ENCODE measurements at regions not wholly inside any gene's neighbourhood (a gene's known extent, or its start where the extent isn't known, plus 50 kb on each side); places are given as distances from the start of the nearest gene placed in this dataset.

DNA sequence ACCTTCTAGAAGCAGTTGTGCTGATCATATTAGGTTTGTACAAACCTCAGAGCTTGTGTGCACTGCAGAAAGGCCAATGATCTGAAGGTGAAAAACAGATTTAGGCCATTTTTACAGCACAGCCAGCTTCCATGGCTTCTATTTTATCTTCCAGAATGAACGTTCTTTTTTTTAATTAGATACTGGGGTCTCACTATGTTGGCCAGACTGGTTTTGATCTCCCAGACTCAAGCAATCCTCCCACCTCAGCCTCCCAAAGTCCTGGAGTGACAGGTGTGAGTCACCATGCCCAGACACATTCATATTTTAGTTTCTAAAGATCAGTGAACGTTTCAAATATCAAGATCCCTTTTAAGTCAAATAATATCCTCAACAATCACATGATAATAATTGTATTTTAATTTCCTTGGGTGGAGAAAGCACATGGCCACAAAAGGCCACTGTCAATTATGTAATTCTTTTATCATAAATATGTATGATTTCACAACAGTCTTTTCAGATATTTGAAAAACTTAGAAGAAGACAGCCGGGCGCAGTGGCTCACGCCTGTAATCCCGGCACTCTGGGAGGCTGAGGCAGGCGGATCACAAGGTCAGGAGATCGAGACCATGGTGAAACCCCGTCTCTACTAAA, 326.7 kb upstream of the JARID2 start:
- Histone ChIP-seq H3K36me3 (ENCODE audit: insufficient read depth, low read length) (no peaks in the 10 kb centered on the region), H3K27me3 (ENCODE audit: insufficient read depth, low read length) (no peaks in the 10 kb centered on the region), H3K4me3 (ENCODE audit: insufficient read depth, low read length) (no peak overlapping the region), H3K27ac (ENCODE audit: low read depth, low read length) (no peak overlapping the region), H3K9me3 (ENCODE audit: low read depth, low read length) (no peaks in the 10 kb centered on the region), H3K79me2 (ENCODE audit: insufficient read depth, low read length) (no peaks in the 10 kb centered on the region), H4K20me1 (ENCODE audit: insufficient read depth, low read length) (no peaks in the 10 kb centered on the region), H3K4me1 (ENCODE audit: insufficient read depth, low read length) (no peaks in the 10 kb centered on the region), H2AFZ (ENCODE audit: low read length) (no peak overlapping the region), H3K4me2 (ENCODE audit: insufficient read depth, low read length) (no peak overlapping the region)
- TF ChIP-seq, protein P1, sequence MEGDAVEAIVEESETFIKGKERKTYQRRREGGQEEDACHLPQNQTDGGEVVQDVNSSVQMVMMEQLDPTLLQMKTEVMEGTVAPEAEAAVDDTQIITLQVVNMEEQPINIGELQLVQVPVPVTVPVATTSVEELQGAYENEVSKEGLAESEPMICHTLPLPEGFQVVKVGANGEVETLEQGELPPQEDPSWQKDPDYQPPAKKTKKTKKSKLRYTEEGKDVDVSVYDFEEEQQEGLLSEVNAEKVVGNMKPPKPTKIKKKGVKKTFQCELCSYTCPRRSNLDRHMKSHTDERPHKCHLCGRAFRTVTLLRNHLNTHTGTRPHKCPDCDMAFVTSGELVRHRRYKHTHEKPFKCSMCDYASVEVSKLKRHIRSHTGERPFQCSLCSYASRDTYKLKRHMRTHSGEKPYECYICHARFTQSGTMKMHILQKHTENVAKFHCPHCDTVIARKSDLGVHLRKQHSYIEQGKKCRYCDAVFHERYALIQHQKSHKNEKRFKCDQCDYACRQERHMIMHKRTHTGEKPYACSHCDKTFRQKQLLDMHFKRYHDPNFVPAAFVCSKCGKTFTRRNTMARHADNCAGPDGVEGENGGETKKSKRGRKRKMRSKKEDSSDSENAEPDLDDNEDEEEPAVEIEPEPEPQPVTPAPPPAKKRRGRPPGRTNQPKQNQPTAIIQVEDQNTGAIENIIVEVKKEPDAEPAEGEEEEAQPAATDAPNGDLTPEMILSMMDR (IDR thresholded peaks at IDR 0.05; ENCODE audit: extremely low read depth, low read depth, low read length): no peak
- no peak for DNase-seq (ENCODE audit: insufficient read length, low spot score, missing footprints)

DNA sequence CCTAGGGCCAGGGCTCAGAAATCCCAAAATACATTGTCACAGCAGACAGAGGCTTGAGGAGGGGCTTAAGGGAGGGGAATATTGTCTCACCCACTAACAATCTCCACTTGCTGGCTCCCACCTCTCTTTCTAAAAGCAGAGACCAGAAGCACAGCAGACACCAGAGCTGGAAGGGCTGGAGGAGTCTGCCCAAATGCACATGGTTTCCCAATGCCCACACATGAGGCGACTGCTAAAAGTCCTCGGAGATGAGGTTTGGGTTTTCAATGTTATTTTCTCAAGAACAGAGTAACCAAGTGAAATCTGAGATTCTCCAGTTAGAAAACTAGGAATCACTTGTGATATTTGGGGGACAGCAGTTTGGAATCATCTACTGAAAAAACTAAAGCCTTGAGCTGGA, 325.6 kb upstream of the JARID2 start:
- Histone ChIP-seq H3K79me2 (ENCODE audit: insufficient read depth, low read length) (no peaks in the 10 kb centered on the region), H2AFZ (ENCODE audit: low read length) (no peak overlapping the region), H3K4me2 (ENCODE audit: insufficient read depth, low read length) (no peak overlapping the region), H3K4me3 (ENCODE audit: insufficient read depth, low read length) (no peak overlapping the region), H3K27me3 (ENCODE audit: insufficient read depth, low read length) (no peaks in the 10 kb centered on the region), H3K27ac (ENCODE audit: low read depth, low read length) (no peak overlapping the region), H3K36me3 (ENCODE audit: insufficient read depth, low read length) (no peaks in the 10 kb centered on the region), H3K4me1 (ENCODE audit: insufficient read depth, low read length) (peaks cover 3% of the 10 kb centered on the region), H4K20me1 (ENCODE audit: insufficient read depth, low read length) (no peaks in the 10 kb centered on the region), H3K9me3 (ENCODE audit: low read depth, low read length) (no peaks in the 10 kb centered on the region)
- TF ChIP-seq, protein P1 (IDR thresholded peaks at IDR 0.05; ENCODE audit: extremely low read depth, low read depth, low read length): no peak
- DNase-seq (ENCODE audit: insufficient read length, low spot score, missing footprints): no peak

DNA sequence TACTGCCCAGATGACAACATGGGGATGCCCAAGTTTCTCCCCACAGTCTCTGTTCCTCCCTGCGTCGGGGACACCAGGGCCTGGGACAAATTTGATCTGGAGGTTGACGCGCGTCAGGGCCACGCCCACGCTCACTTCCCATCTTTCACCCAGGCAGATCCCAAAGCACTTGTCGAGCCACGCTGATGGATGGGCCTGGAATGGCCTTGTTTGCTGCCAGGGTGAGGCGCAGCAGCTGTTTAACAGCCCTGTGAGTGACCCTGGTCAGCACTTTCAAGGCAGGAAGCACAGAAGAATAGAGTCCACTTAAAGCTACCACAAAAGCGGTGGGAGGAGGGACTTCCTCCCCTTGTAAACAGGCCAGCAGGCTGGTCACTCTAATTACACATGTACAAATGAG, 324.7 kb upstream of the JARID2 start:
- no peaks in the 10 kb centered on the region for H3K79me2 ChIP-seq (ENCODE audit: insufficient read depth, low read length)
- no peak overlapping the region for H3K4me3 ChIP-seq (ENCODE audit: insufficient read depth, low read length)
- peaks cover 5% of the 10 kb centered on the region for H3K4me1 ChIP-seq (ENCODE audit: insufficient read depth, low read length)
- H3K9me3 ChIP-seq (ENCODE audit: low read depth, low read length): no peaks in the 10 kb centered on the region
- H3K27ac ChIP-seq (ENCODE audit: low read depth, low read length): no peak overlapping the region
- DNase-seq (ENCODE audit: insufficient read length, low spot score, missing footprints): no peak
- no peak overlapping the region for H3K4me2 ChIP-seq (ENCODE audit: insufficient read depth, low read length)
- no peaks in the 10 kb centered on the region for H3K36me3 ChIP-seq (ENCODE audit: insufficient read depth, low read length)
- H2AFZ ChIP-seq (ENCODE audit: low read length): no peak overlapping the region
- TF ChIP-seq, protein P1 (IDR thresholded peaks at IDR 0.05; ENCODE audit: extremely low read depth, low read depth, low read length): no peak
- no peaks in the 10 kb centered on the region for H3K27me3 ChIP-seq (ENCODE audit: insufficient read depth, low read length)
- no peaks in the 10 kb centered on the region for H4K20me1 ChIP-seq (ENCODE audit: insufficient read depth, low read length)

GRCh38 chr6:14921878-14922671, 323.8 kb upstream of the JARID2 start:
- H2AFZ ChIP-seq (ENCODE audit: low read length): no peak overlapping the region
- peaks cover 5% of the 10 kb centered on the region for H3K4me1 ChIP-seq (ENCODE audit: insufficient read depth, low read length)
- TF ChIP-seq, protein P1 (IDR thresholded peaks at IDR 0.05; ENCODE audit: extremely low read depth, low read depth, low read length): no peak
- no peaks in the 10 kb centered on the region for H3K27me3 ChIP-seq (ENCODE audit: insufficient read depth, low read length)
- H3K4me2 ChIP-seq (ENCODE audit: insufficient read depth, low read length): no peak overlapping the region
- H3K9me3 ChIP-seq (ENCODE audit: low read depth, low read length): no peaks in the 10 kb centered on the region
- DNase-seq (ENCODE audit: insufficient read length, low spot score, missing footprints): no peak
- H3K27ac ChIP-seq (ENCODE audit: low read depth, low read length): no peak overlapping the region
- no peaks in the 10 kb centered on the region for H4K20me1 ChIP-seq (ENCODE audit: insufficient read depth, low read length)
- H3K36me3 ChIP-seq (ENCODE audit: insufficient read depth, low read length): no peaks in the 10 kb centered on the region
- H3K79me2 ChIP-seq (ENCODE audit: insufficient read depth, low read length): no peaks in the 10 kb centered on the region
- H3K4me3 ChIP-seq (ENCODE audit: insufficient read depth, low read length): no peak overlapping the region
